ENCODE measurements at regions not wholly inside any gene's neighbourhood (a gene's known extent, or its start where the extent isn't known, plus 50 kb on each side); places are given as distances from the start of the nearest gene placed in this dataset.

- no peak overlapping the region for H2BK15ac ChIP-seq (ENCODE audit: low read length)
- H3K9ac ChIP-seq (replicated peaks in 1 of 4; ENCODE audit: extremely low read depth in 1 of 4, low read depth in 3 of 4, low read length in 3 of 4) = no peak overlapping the region
- no peak overlapping the region for H3K4me3 ChIP-seq (ENCODE audit: extremely low read depth in 1 of 4, insufficient read depth in 2 of 4, low read depth in 3 of 4, low read length in 4 of 4)
- WGBS, 2 experiments (ENCODE audit: extremely low coverage in 1 of 2, insufficient coverage in 1 of 2, insufficient read length in 1 of 2, insufficient replicate concordance in 2 of 2, low coverage in 1 of 2, low lambda C conversion rate in 2 of 2, missing lambda C conversion rate in 1 of 2) = 97% methylated on average over 5 of the region's 5 CpGs; no CpG with 5 or more reads in 1 of the 2 experiments
- POLR2A ChIA-PET (ENCODE audit: partially characterized antibody) = no interaction called here
- DNase-seq (ENCODE audit: low read depth in 1 of 2, low spot score in 2 of 2) (no peak), FAIRE-seq (peak; percentile 24)
- no peak overlapping the region for H2BK20ac ChIP-seq (ENCODE audit: low read length)
- H4K91ac ChIP-seq (replicated peaks; ENCODE audit: insufficient read length, low read length) = no peak overlapping the region
- H4K20me1 ChIP-seq (replicated peaks in 1 of 2; ENCODE audit: control insufficient read depth in 1 of 2, insufficient read depth in 2 of 2, low read length in 2 of 2) = no peaks in the 10 kb centered on the region
- H2BK120ac ChIP-seq (replicated peaks; ENCODE audit: low read depth, low read length) = no peak overlapping the region
- no peak overlapping the region for H2BK5ac ChIP-seq (ENCODE audit: low read depth, low read length)
- H4K5ac ChIP-seq (ENCODE audit: insufficient read length, low read depth, low read length) = no peak overlapping the region
- no peak overlapping the region for H2AFZ ChIP-seq (ENCODE audit: low read length)
- no peaks in the 10 kb centered on the region; a peak in 1 of 4 replicates for H3K9me3 ChIP-seq (ENCODE audit: insufficient read depth in 2 of 2, low read depth in 1 of 2, low read length in 1 of 2)
- TF ChIP-seq EP300 (IDR thresholded peaks at IDR 0.05; ENCODE audit: borderline replicate concordance in 1 of 2, low read depth in 2 of 2, low read length in 2 of 2) (no peak), JUND (IDR thresholded peaks at IDR 0.05; ENCODE audit: low read length) (no peak), SAP30 (IDR thresholded peaks at IDR 0.05; ENCODE audit: insufficient read depth, insufficient replicate concordance, low read length) (no peak), ZNF274 (IDR thresholded peaks at IDR 0.05; ENCODE audit: borderline replicate concordance, extremely low read depth, low read length) (no peak), TBP (IDR thresholded peaks at IDR 0.05; ENCODE audit: low read depth, low read length) (no peak), BACH1 (IDR thresholded peaks at IDR 0.05; ENCODE audit: low read length) (no peak), NANOG (IDR thresholded peaks at IDR 0.05; ENCODE audit: insufficient read depth, low read depth, low read length, poor library complexity, severe bottlenecking) (no peak), GABPA (IDR thresholded peaks at IDR 0.05; ENCODE audit: borderline replicate concordance, insufficient read depth, low read length) (no peak)
- no peak overlapping the region for H3K14ac ChIP-seq (ENCODE audit: insufficient read length)
- no peaks in the 10 kb centered on the region for H3K36me3 ChIP-seq (ENCODE audit: control insufficient read depth in 2 of 4, insufficient read depth in 4 of 4, low read length in 3 of 4)
- no peak overlapping the region for H3K56ac ChIP-seq (replicated peaks; ENCODE audit: insufficient read length, low read depth, low read length)
- no peaks in the 10 kb centered on the region for H3K4me1 ChIP-seq (replicated peaks in 1 of 4; ENCODE audit: control insufficient read depth in 3 of 4, insufficient read depth in 4 of 4, low read length in 3 of 4)
- CTCF ChIA-PET (ENCODE audit: partially characterized antibody) = no interaction called here
- no peaks in the 10 kb centered on the region for H3K27me3 ChIP-seq (replicated peaks in 1 of 4; ENCODE audit: control insufficient read depth in 3 of 4, extremely low read depth in 1 of 4, insufficient read depth in 3 of 4, low read length in 3 of 4)
- no peak overlapping the region for H3K18ac ChIP-seq (ENCODE audit: extremely low read depth, low read length)
- no peak overlapping the region for H3K4me2 ChIP-seq (ENCODE audit: insufficient read depth in 1 of 2, low read depth in 2 of 2, low read length in 2 of 2)
- H3K79me2 ChIP-seq (ENCODE audit: control insufficient read depth in 1 of 2, insufficient read depth in 2 of 2, low read length in 2 of 2) = no peaks in the 10 kb centered on the region
- no peak overlapping the region for H3K4ac ChIP-seq (replicated peaks; ENCODE audit: insufficient read length, low read depth, low read length)
- no peaks in the 10 kb centered on the region for H3K23me2 ChIP-seq (ENCODE audit: low read depth, low read length)
- no peak overlapping the region for H2AK5ac ChIP-seq (ENCODE audit: low read depth, low read length)
- H3K79me1 ChIP-seq (ENCODE audit: low read depth, low read length) = no peaks in the 10 kb centered on the region
- H2BK12ac ChIP-seq (ENCODE audit: low read depth, low read length) = no peak overlapping the region
- no peak overlapping the region for H3K27ac ChIP-seq (ENCODE audit: low read depth, low read length)
- no peak overlapping the region for H4K8ac ChIP-seq (ENCODE audit: extremely low read depth, insufficient read depth, low read length)
- H3K23ac ChIP-seq (ENCODE audit: insufficient read length) = no peak overlapping the region
These were observed 938.5 kb downstream of the TRHDE start for GRCh38 chr12:73210548-73211204.

Data from H1 (cell line).